Hematopoietic multipotent progenitor cell (in vitro differentiated cells): ENCODE measurements at regions not wholly inside any gene's neighbourhood (a gene's known extent, or its start where the extent isn't known, plus 50 kb on each side); places are given as distances from the start of the nearest gene placed in this dataset.

Experiments
- DNase-seq, 3 donors: peaks; one replicate each; pipeline ENCODE4 v3.0.0-alpha.2; 2011 to 2015; ENCODE audit warnings: low read depth in 2 of 3, low spot score in 2 of 3

DNA sequence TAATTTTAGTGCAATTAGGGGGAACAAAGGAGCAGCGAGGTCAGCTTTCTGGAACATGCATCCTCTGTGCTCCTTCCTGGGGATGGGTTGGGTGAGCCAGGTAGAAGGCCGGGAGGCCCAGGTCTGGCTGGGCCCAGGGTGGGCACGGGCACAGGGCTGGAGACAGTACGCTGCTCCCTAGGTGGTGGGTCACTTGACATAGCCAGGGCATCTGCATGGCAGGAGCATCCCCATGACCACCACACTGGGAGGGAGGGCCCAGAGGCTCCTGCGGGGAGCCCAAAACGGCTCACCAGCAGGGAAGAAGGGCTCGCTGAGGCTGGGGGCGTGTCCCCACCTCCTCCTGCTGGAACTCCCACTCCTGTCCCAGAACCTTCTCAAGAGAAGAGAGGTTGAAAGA, 216.8 kb downstream of the NXNL2 start:
- DNase-seq, result no peak

DNA sequence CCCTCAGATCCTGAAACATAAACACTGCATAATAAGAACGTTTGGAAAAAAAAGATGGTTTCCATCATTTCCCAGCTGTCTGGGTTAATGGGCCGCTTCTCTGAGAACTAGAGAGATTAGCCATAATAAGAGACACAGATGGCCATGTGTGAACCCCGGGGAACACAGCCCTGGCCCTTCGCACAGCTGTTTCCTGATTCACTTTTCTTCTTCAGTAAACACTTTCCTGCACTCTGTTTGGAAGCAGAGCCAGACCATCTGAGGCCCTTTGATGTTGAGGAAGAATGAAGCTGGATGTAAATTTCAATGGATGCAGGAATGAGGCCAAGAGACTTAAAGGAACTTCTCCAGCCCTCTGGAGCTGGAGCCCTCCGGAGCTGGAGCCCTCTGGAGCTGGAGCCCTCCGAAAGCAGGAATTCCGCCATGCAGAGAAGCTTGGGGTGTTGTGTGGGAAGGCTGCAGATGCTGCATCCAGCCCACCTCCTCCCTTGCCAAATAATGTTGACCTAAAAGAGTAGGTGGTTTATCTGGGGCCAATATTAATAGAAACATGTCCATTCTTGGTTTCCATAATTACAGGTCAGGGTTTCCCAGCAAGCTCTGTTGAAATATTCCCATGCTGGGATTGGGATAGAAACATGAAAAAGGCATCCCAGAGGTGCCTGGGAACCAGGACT, 218.9 kb downstream of the NXNL2 start:
- no peak for DNase-seq

DNA sequence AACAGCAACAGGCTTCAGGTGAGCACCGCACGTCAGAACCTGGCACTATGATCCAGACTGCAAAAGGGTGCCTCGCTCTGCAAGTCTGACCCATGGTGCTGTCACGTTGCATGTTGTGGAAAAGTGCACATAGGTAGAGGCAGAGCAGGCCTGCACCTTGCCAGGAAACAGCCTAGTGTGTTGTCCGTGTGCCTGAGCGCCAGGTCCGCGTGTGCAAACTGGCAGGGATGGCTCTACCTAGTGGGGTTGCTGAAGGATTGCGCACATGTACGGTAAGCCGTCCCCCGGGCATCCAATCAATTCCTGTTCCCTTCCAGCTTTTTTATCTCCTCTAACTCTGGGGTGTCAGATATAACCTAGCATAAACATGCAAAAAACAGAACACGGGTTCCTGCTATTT, 219.5 kb downstream of the NXNL2 start:
- DNase-seq, result no peak

DNA sequence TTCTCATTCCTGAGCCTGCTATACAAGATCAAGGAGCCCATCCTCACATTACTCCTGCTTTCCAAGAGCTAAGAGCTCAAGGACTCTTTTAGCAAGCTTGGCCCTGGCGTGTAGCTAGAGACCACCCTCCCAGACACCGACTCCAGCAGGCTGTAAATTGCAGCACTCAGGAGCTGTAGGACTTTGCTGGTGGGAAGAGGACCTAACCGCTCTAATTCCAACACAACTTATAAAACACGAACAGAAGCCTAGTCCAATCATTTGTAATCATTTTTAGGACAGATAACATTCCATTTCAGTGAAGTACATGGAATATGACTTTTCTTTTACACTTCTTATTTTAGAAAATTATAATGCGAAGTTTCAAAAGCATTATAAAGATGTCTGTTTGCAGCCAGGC, 219.9 kb downstream of the NXNL2 start:
- no peak for DNase-seq

DNA sequence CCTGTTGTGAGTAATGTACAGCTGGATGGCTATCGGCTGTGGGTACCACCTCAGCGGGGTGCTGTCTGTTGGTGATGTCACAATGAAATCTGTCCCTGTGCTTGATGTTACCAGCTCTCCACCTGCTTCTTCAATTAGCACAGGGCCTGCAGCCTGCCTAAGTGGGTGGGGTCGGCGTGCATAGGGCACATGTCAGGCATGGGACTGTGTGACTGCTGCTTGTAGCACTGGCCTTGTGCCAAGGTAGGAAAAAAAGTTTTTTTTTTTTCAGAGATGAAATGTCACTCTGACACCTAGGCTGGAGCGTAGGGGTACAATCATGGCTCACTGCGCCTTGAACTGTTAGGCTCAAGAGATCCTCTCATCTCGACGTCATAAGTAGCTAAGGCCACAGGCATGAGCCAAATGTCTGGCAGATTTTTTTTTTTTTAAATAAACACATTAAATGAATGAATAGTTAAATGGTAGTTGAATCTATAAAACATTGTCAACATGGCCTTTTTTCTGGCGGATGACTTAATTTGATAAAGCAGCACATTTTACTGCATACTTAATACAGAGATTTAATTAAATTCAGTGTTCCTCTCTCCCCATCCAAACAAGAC, 222.5 kb downstream of the NXNL2 start:
- DNase-seq, result no peak

DNA sequence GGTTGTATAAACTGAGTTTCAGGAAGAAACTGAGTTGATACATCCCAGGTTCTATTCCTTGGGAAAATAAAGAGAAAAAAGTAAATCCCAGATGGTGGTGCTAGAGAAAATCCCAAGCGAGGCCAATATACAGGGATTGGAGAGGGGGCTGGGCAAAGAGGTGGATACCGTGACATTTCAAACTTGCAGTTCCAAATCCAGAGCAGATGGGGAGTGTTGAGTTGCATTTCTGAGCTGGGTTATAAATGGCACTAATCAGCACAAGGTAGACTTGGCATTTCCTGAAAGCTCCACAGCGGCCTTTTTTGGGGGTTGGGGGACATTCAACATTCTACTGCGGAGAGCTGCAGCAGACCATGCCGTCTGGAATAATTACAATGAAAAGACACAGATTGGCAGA, 224.4 kb downstream of the NXNL2 start:
- no peak for DNase-seq

DNA sequence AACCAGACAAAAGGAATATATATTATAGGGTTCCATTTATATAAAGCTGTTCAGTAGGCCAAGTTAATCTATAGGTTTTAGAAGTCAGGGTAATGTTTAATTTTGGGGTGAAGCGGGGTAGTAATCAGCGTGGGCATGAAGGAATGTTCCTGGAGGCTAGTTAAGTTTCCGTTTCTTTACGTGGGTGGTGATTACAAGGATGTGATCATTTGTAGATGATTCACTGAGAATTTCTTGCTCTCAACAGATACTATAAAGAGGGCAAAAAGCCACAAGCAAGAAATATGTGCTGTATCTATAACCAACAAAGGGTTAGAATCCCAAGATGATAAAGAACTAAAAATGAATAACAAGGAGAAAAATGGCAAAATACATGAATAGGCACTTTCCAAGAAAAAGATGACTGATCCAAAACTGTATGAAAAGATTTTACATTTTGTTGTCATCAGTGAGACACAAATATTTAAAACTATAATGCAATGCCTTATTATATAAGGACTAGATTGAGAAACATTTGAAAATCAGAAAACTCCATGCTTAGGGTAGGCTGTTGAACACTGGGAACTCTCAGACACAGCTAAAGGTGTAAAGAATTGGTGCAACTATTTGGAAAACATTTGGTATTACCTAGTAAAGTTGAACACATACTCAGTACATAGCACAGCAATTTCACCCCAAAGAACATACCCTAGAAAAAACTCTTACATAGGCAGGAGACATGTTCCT, 224.3 kb upstream of the S1PR3 start:
- no peak for DNase-seq

DNA sequence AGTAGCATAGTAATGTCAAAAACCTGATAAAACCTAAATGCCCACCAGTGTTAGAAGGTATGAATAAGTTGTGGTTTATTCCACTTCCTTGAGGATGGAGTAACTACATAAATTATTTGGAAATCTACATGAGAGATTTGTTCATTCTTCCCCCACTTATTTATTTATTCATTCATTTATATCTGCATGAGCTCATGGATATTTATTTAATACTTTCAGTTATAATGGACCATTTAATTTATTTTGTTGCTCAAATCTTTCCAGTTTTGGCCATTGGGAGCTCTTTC, 223.8 kb upstream of the S1PR3 start:
- no peak for DNase-seq

DNA sequence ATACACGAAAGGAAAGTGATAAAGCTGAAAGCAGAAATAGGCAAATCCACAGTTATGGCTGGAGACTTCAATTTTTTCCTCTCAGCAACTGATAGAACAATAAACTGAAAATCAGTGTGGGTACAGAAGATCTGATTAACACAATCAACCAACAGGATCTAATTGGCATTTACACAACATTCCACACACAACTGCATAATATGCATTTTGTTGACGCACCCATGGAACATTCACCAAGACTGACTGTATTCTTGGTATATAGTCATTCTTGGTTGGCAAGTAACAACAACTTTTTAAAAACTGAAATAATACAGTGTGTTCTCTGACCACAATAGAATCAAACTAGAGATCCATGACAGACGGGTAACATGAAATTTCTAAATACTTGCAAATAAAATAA, 218.7 kb upstream of the S1PR3 start:
- no peak for DNase-seq

DNA sequence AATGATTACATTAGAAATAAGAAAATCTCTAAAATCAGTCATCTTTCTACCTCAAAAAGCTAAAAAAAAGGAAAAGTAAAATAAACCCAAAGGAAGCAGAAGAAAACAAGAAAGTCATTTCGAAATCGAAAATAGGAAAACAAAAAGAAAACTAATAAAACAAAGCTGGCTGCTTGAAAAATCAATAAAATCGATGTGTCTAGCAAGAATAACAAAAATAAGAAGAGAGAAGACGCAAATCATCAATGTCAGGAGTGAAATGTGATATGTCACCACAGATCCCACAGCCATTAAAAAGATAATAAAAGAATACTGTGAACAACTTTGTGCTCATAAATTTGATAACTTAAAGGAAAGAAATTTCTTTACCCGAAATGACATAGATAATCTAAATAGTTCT, 218.1 kb upstream of the S1PR3 start:
- no peak for DNase-seq

DNA sequence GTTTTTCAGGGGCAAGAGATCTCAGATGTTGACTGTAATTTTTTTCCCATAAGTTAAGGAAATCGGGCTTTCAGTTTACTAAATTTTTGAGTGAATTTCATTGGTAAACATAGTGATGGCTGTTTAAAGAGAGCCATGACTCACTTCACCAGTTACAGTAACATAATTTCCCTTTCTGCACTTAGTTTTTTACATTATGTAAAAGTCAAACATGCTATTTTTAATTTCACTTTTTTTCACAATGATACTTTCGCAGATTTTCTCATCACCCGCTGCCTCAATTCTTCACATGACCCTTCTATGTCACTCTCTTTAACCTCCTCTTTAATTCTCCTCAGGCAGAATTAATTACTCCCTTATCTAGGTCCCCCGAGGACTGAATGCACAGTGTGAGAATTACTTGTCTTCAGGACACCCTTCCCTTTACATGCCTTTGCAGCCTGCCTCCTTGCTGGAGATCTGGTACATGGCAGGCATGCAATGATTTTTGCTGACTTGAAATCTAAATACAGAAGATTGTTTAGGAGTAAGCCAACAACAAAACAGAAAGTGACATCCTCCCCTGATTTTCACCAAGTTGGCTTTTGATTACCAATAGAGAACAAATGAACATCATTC, 217.5 kb upstream of the S1PR3 start:
- DNase-seq, result no peak

DNA sequence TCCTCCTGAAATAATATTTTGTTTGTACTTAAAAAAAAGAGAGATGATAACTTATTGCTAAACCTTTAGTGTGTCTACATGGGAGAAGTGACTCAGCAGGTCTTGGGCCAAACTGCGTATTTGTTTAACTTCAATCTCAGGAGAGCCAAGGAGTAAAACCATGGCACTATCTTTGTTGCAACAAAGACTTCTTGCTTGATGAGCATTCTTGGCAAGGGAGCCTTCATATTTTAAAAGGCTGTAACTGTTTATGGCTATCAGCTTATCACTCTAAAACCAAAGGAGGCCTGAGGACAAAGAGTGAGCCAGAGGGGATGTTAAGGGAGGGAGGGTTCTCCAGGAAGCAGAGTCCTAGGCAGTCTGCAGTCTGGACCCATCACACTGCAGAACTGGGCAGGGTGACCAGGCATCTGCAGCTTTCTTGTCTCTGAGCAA, 216.2 kb upstream of the S1PR3 start:
- no peak for DNase-seq

DNA sequence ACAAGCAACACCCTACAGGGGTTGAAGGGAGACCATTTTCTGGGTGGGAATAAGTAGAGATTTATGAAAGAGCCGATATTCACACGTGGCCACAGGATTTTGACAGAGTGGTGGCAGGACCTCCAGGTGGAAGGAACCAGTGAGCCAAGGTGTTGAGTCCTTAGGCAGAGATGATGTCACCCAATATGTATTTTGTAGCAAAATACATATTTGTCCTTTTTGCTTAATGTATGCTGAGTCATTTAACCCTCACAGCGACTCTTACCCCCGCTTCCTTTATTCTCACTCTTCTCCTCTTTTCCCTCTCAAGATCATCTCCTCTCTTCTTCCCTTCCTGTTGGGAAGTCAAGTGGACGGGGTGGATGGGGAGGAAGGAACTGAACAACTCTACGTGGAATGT, 215.7 kb upstream of the S1PR3 start:
- DNase-seq, result no peak

DNA sequence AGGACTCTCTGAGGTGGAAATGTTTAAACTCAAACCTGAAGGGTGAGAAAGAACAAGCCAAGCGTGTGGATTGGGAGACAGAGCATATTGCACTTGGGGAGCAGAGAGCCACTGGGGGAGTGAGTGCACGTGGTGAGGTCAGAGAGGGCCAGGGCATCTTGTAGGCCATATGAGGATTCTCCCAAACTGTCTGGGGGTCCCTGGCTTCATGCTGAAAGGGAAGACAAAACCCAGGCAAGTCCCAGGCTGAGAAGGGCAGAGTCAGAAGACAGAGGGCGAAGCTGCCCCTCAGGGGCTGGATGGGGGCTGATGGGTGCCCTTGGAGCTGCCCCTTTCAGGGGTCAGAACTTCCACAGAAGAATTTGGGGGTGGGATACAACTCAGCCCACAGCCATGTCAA, 215.3 kb upstream of the S1PR3 start:
- no peak for DNase-seq

DNA sequence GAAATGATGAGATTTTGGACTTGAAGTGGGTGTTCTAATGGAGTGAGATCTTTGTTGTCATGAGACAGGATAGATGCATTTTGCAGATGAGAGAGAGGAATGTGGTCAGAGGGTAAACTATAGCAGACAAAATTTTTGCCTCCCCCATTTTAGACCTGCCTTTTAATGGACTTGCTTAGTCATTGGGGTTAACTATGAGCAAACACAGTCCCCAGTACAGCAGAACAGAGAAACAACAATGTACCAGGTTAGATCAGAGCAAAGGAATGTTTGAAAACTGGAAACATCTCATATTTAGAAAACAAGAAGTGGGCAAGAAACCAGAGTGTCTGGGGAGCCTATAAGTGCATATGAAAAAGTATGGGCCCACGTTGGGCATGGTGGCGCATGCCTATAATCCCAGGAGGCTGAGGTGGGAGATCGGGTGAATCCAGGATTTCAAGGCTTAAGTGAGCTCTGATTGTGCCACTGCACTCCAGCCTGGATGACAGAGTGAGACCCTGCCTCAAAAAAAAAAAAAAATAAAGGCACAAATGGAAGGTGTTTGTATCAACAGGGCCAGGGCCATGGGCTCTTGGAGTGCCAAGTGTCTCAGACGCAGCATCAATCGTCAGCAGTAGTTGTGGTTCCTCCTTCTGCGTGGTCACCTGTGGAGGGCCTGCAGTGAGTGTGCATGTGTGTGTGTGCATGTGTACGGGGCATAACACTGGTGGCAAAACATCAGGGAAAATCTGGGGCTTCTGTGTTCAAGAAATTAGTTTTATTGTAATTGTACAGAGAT, 214.4 kb upstream of the S1PR3 start:
- peak in 1 of 3 donors; percentile 22 for DNase-seq

DNA sequence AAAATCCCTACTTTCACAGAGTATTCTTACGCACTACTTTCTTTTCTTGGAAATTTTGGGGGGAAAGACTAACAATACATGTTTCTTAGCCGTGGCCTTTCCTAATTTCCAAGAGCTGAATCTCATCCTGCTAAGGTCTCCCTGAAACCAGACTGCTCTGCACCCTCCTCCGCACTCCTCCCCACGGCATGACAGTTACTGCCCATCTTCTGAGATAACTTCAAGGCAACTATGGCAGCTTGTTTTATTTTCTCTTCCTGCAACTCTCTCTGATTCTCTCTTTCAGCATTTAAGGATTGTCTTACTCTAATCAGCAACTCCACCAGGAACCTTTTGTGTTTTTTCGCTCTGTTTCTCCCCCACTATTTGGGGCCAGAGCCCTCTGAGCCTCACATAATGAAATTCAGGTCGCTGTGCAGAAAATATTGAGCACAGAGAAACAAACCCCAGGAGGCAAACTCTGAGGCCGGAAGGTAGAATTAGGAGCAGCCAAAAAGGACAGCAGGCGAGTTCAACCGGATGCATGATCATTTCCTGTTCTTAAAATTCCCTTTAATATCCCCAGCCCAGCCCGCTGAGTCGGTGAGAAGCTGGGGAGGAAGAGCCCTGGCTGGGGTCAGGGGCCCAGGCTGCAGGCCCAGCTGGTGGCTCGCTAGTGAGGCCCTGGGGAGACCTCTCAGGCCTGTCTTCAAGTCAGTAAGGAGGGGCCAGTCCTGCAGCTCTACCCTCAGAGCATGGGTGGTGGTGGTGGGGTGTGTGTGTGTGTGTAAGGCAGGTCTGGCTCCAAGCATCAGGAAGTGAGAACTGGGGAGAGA, 213.6 kb upstream of the S1PR3 start:
- DNase-seq, result no peak

DNA sequence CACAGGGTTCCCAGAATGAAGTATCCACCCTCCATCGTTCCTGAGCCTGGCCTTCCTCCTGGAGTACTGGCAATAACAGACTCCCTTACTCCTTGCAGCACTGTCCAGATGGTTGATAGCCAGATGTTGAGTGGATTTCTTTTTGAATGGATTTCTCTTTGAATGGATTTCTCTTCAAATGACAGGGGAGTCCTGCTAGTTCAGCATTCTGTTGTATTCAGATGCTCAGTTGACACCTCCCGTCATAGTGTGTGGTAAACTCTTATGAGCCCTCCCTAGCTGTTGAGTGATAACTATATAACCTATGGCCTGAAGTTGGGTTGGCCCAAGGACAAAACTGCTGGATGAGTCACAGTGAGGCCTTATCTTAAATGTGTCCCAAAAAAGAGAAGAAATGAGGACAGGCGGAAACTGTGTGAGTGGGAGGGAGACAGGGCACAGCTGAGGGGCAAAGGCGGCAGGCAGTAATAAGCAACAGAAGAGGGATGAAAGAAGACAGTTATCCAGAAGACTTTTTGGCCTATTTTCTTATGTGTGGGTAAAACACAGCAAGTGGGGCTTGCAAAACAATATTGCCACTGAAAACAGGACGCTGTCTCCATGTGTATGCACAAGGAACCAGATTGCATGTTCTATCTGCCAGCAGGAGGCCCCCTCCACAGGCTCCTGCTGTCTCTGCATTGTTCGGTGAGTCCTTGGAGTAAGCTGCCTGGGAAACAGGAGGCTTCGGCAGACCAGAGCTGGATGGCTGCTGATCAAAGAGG, 209.5 kb upstream of the S1PR3 start:
- DNase-seq, result no peak

DNA sequence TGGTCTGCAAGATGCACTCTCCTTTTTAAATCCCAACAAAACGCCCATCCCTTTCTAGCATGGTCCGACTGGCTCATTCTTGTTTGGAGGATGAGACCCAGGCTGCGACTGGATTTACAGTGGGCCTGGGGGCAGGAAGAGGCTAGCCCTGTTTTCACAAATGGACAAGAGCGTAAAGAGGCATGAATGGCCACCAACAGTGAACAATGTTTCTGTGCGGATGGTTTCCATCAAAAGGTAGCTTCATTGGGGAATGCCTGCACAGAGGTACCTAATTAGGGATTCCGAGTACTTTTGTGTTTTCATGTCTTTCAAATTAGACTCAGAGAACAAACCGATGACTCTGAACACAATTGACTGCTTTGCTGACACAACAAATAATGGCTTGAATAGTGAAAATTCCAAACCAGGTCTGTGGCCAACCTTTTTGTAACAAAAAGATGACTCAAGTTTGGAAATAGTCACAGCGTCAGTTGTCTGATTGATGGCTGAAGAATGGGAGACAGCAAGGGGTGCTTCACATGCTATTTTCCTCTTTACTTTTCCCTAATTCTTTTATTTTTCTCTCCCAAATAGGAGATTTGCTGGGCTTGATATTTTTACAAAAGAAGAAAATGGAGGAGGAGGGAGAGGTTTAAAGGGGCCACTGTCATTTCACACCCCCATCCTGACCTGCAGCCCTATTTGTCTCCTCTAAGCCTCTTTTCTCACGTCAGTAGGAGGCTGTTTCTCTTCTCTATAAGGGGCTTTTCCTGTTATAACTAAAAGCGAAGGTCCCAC, 208.1 kb upstream of the S1PR3 start:
- no peak for DNase-seq

DNA sequence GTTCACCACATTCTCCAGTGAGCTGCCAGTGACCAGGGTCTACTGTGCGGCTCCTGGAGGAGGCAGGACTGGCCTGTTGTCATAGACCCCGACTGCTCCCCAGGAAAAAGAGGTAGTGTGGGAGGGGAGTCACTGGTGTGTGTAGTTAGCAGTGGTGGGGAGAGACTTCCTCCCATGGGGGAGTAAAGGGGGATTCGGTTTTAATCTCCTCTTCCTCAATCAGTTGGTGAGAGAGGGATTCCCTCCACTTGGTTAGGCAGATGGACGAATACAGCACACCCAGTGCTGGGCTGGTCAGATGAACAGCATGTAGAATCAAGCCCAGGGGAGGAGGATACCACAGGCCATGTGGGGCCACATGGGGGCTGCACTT, 207.6 kb upstream of the S1PR3 start:
- DNase-seq, result no peak
